NCI-H82 treated with DMSO at 0.1 percent for 48 hours (cell line): ENCODE measurements at regions not wholly inside any gene's neighbourhood (a gene's known extent, or its start where the extent isn't known, plus 50 kb on each side); places are given as distances from the start of the nearest gene placed in this dataset.
A peak's percentile ranks its signal among the peaks of the same experiment; 100 is the strongest.
"Not testable (repeated sequence)": the region's sequence is repeated elsewhere in the genome, so short reads cannot be mapped to it uniquely, and the experiment has no call there.

ENCODE experiments used
- DNase-seq: peaks from one replicate; lab custom pipeline; 2025; ENCODE audit not compliant: unreplicated experiment; lab: John Stamatoyannopoulos, UW

DNA sequence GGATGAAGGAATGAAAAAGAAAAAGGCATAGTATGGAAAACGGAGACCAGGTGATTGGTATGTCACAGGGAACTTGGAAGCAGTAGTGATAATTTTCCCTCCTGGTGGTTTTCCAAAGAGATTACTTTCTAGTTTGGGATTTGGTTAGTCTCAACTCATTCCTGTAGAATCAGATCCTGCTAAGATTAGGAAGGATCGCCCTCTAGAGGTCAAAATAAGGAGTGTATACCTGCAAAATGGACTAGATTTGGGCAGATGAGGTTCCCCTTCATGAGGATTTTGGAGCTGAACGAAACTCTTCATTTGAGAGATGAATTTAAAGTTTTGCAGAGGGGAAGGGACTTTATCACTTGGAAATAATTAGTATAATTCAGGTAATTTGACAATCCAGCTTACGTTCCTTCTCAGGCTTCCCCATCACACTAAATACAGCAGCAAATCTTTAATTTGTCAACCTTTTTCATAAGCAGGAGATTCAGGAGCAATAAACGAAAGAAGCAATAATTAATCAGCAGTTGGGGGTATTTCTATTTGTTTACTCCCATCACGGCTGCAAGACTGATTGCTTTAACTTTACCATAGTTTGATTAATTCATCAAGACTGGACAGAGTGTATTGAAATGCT, 65.2 kb downstream of the CCDC195 start:
- DNase-seq: peak; percentile 43

DNA sequence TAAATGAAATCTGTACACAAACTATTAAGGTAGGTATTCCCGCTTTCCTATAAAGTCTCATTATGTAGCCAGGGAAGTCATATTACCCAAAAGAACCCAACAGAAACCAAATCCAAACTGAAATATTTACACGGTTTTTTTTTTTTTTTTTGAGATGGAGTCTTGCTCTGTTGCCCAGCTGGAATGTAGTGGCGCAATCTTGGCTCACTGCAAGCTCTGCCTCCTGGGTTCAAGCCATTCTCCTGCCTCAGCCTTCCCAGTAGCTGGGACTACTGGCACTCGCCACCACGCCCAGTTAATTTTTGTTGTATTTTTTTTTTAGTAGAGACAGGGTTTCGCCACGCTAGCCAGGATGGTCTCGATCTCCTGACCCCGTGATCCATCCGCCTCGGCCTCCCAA, 62.5 kb upstream of the CUL3 start:
- not testable (repeated sequence) for DNase-seq

DNA sequence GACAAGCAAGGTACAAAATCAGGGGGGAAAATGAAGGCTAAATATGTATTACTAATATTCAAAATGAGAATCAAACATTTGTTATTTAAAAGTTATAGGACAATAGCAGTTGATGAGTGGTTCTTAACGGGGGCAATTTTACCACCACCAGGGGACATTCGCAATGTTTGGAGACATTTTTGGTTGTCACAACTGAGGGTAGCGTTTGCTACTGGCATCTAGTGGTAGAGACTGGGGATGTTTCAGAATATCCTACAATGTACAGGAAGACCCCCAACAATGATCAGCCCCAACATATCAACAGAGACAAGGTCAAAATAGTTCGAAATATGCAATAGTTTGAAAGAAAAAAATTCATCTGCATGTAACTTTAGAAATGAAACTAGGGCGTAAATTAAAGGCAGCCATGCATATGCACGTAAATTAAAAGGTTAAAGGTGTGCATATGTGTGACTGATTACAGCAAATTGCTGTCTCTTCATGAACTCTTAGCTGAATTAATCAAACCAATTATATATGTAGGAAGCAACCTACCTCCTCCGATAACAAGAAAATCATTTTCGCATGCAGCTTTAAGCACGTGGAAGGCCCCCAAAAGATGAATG, 61.2 kb upstream of the CUL3 start:
- peak; percentile 12 for DNase-seq

DNA sequence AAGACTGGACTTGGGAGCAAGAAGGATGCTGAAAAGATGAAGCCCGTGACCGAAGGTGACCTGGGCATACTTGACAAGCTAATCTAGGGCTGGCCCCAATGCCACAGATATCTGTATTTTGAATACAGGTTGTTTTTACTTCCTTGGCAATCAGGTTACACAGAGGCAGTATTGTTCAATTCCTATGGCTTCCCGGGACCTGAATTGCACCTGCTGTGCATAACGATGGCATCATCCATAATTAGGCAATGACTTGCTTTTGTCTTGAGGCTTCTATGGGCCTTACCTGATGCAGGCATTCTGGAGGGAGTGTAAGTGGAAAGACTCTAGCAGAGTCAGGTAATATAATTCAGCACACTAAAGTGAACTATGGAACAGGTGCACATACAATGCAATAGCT, 60.6 kb upstream of the CUL3 start:
- DNase-seq: no peak

DNA sequence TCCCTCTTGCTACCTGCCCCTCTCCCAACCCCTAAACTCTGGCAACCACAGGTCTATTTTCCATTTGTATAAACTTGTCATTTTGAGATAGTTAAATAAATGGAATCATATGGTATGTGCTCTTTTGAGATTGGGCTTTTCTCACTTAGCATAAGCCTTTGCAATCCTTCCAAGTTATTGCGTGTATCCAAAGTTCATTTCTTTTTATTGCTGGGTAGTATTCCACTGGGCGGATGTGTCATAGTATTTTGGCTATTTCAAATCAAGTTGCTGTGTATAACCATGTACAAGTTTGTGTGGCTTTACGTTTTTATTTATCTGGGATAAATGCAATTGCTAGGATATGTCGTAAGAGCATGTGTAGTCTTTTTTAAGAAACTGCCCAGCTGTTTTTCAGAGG, 55.5 kb upstream of the CUL3 start:
- DNase-seq: no peak

DNA sequence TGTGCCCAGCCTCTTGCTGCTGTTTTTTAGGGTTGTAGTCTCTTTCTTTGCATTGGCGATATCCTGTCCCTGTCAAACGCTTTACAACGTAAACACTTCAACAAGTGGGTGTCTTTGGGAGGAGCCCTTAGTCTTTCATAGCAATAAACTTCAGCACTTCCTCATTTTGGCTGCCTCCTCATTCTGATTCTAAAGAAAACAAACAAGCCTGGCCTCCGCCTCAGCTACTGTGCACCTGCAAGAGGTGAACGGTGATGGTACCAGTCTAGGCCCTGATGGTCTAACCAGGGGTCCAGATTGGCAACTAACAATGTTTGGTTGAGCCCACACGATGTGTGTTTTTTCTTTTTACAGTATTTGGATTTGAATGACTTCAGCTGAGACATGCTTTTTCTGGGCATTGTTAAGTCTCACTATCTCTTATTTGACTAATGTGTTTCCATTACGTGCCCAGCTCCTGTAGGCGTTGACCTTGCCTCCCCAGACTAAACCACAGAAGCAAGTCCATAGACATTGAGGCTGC, 53.2 kb upstream of the CUL3 start:
- no peak for DNase-seq
